Activated naive CD8-positive, alpha-beta T cell treated with anti-CD3 and anti-CD28 coated beads, Interleukin-2, amount 50 U/mL, for 24 hours (primary cell): ENCODE measurements at regions not wholly inside any gene's neighbourhood (a gene's known extent, or its start where the extent isn't known, plus 50 kb on each side); places are given as distances from the start of the nearest gene placed in this dataset.
"Not testable (repeated sequence)": the region's sequence is repeated elsewhere in the genome, so short reads cannot be mapped to it uniquely, and the experiment has no call there.

ENCODE experiments used
- ATAC-seq: fragments of 150-1000 bp; cut with Tn5 transposase; one replicate; pipeline ENCODE4 v1.10.0; 2021
- DNase-seq: peaks from one replicate; pipeline ENCODE4 v3.0.0; 2021
- H3K27ac Mint-ChIP-seq: one replicate; pipeline ENCODE4 v1.8.0; 2021; ENCODE audit warnings: mild to moderate bottlenecking, mixed read lengths
- H3K27me3 Mint-ChIP-seq: one replicate; pipeline ENCODE4 v1.8.0; 2021; ENCODE audit warnings: mixed read lengths
- H3K36me3 Mint-ChIP-seq: one replicate; pipeline ENCODE4 v1.8.0; 2021; ENCODE audit warnings: low read depth, mixed read lengths
- H3K4me1 Mint-ChIP-seq: one replicate; pipeline ENCODE4 v1.8.0; 2021; ENCODE audit warnings: mixed read lengths
- H3K4me3 Mint-ChIP-seq: one replicate; pipeline ENCODE4 v1.8.0; 2021; ENCODE audit warnings: mild to moderate bottlenecking, moderate library complexity, mixed read lengths
- H3K9me3 Mint-ChIP-seq: one replicate; pipeline ENCODE4 v1.8.0; 2021; ENCODE audit warnings: mixed read lengths

- ATAC-seq = no peak
- Mint-ChIP-seq H3K9me3 (peaks cover 20% of the 10 kb centered on the region), H3K36me3 (no peaks in the 10 kb centered on the region), H3K4me3 (no peak overlapping the region), H3K27ac (no peak overlapping the region), H3K27me3 (no peaks in the 10 kb centered on the region), H3K4me1 (no peaks in the 10 kb centered on the region)
- DNase-seq = no peak
These were observed 1735.9 kb upstream of the SEL1L start for GRCh38 chr14:83269583-83269982.

- no peak for DNase-seq
- no peaks in the 10 kb centered on the region for H3K4me1 Mint-ChIP-seq
- H3K27ac Mint-ChIP-seq = no peak overlapping the region
- H3K9me3 Mint-ChIP-seq = peaks cover 20% of the 10 kb centered on the region
- no peak overlapping the region for H3K4me3 Mint-ChIP-seq
- H3K27me3 Mint-ChIP-seq = no peaks in the 10 kb centered on the region
- ATAC-seq = no peak
- no peaks in the 10 kb centered on the region for H3K36me3 Mint-ChIP-seq
These were observed 1738.0 kb upstream of the SEL1L start for GRCh38 chr14:83271663-83272062.

- Mint-ChIP-seq H3K27ac (no peak overlapping the region), H3K4me1 (no peaks in the 10 kb centered on the region), H3K27me3 (no peaks in the 10 kb centered on the region), H3K4me3 (no peak overlapping the region), H3K9me3 (peaks cover 19% of the 10 kb centered on the region), H3K36me3 (no peaks in the 10 kb centered on the region)
- DNase-seq (no peak), ATAC-seq (no peak)
These were observed 1747.1 kb upstream of the SEL1L start for GRCh38 chr14:83280719-83281118.

GRCh38 chr14:83282706-83283105 is 1749.1 kb upstream of the SEL1L start:
- H3K4me1 Mint-ChIP-seq = no peaks in the 10 kb centered on the region
- no peak for DNase-seq
- H3K36me3 Mint-ChIP-seq = no peaks in the 10 kb centered on the region
- no peaks in the 10 kb centered on the region for H3K27me3 Mint-ChIP-seq
- H3K27ac Mint-ChIP-seq = no peak overlapping the region
- ATAC-seq = no peak
- no peak overlapping the region for H3K4me3 Mint-ChIP-seq
- peaks cover 13% of the 10 kb centered on the region for H3K9me3 Mint-ChIP-seq

- Mint-ChIP-seq H3K9me3 (peaks cover 16% of the 10 kb centered on the region), H3K4me3 (no peak overlapping the region), H3K4me1 (no peaks in the 10 kb centered on the region), H3K36me3 (no peaks in the 10 kb centered on the region), H3K27me3 (no peaks in the 10 kb centered on the region), H3K27ac (no peak overlapping the region)
- no peak for ATAC-seq
- no peak for DNase-seq
These were observed 1753.6 kb upstream of the SEL1L start for GRCh38 chr14:83287300-83287699.

GRCh38 chr14:83289390-83289789 is 1755.7 kb upstream of the SEL1L start:
- no peak for ATAC-seq
- H3K9me3 Mint-ChIP-seq = peaks cover 23% of the 10 kb centered on the region

GRCh38 chr14:83289896-83290295 is 1756.2 kb upstream of the SEL1L start:
- Mint-ChIP-seq H3K27ac (no peak overlapping the region), H3K9me3 (peaks cover 26% of the 10 kb centered on the region), H3K4me3 (no peak overlapping the region), H3K4me1 (no peaks in the 10 kb centered on the region), H3K27me3 (no peaks in the 10 kb centered on the region), H3K36me3 (no peaks in the 10 kb centered on the region)
- DNase-seq (no peak), ATAC-seq (no peak)

More at GRCh38 chr14:83289390-83289789, 1755.7 kb upstream of the SEL1L start:
- Mint-ChIP-seq H3K4me1 (no peaks in the 10 kb centered on the region), H3K36me3 (no peaks in the 10 kb centered on the region), H3K4me3 (no peak overlapping the region), H3K27me3 (no peaks in the 10 kb centered on the region), H3K27ac (no peak overlapping the region)
- DNase-seq = no peak

GRCh38 chr14:83290447-83290846 is 1756.8 kb upstream of the SEL1L start:
- no peak for ATAC-seq
- H3K27ac Mint-ChIP-seq = no peak overlapping the region
- no peaks in the 10 kb centered on the region for H3K4me1 Mint-ChIP-seq
- H3K9me3 Mint-ChIP-seq = peaks cover 26% of the 10 kb centered on the region
- no peak for DNase-seq
- no peaks in the 10 kb centered on the region for H3K27me3 Mint-ChIP-seq
- no peak overlapping the region for H3K4me3 Mint-ChIP-seq
- H3K36me3 Mint-ChIP-seq = no peaks in the 10 kb centered on the region

GRCh38 chr14:83291714-83292113 is 1758.1 kb upstream of the SEL1L start:
- DNase-seq (no peak), ATAC-seq (no peak)
- no peak overlapping the region for H3K4me3 Mint-ChIP-seq
- no peaks in the 10 kb centered on the region for H3K36me3 Mint-ChIP-seq
- H3K4me1 Mint-ChIP-seq = no peaks in the 10 kb centered on the region
- no peak overlapping the region for H3K27ac Mint-ChIP-seq
- peaks cover 22% of the 10 kb centered on the region for H3K9me3 Mint-ChIP-seq
- no peaks in the 10 kb centered on the region for H3K27me3 Mint-ChIP-seq

GRCh38 chr14:83294941-83295340 is 1761.3 kb upstream of the SEL1L start:
- Mint-ChIP-seq H3K27me3 (no peaks in the 10 kb centered on the region), H3K9me3 (peaks cover 10% of the 10 kb centered on the region), H3K36me3 (no peaks in the 10 kb centered on the region), H3K27ac (no peak overlapping the region), H3K4me3 (no peak overlapping the region), H3K4me1 (no peaks in the 10 kb centered on the region)
- no peak for ATAC-seq
- no peak for DNase-seq

- ATAC-seq (no peak), DNase-seq (no peak)
- Mint-ChIP-seq H3K9me3 (peaks cover 10% of the 10 kb centered on the region), H3K27me3 (no peaks in the 10 kb centered on the region), H3K36me3 (no peaks in the 10 kb centered on the region), H3K4me1 (no peaks in the 10 kb centered on the region), H3K27ac (no peak overlapping the region), H3K4me3 (no peak overlapping the region)
These were observed 1763.7 kb upstream of the SEL1L start for GRCh38 chr14:83297361-83297760.

GRCh38 chr14:83298016-83298415 is 1764.4 kb upstream of the SEL1L start:
- peaks cover 10% of the 10 kb centered on the region for H3K9me3 Mint-ChIP-seq
- ATAC-seq, DNase-seq, H3K4me3 Mint-ChIP-seq, H3K36me3 Mint-ChIP-seq, H3K27me3 Mint-ChIP-seq, H3K4me1 Mint-ChIP-seq, H3K27ac Mint-ChIP-seq: not testable (repeated sequence)

- DNase-seq = no peak
- Mint-ChIP-seq H3K27ac (no peak overlapping the region), H3K27me3 (no peaks in the 10 kb centered on the region), H3K36me3 (no peaks in the 10 kb centered on the region), H3K4me1 (no peaks in the 10 kb centered on the region), H3K4me3 (no peak overlapping the region), H3K9me3 (no peaks in the 10 kb centered on the region)
- no peak for ATAC-seq
These were observed 1766.9 kb upstream of the SEL1L start for GRCh38 chr14:83300476-83301064.

- H3K27me3 Mint-ChIP-seq = no peaks in the 10 kb centered on the region
- no peaks in the 10 kb centered on the region for H3K4me1 Mint-ChIP-seq
- ATAC-seq = no peak
- no peak for DNase-seq
- H3K4me3 Mint-ChIP-seq = no peak overlapping the region
- no peak overlapping the region for H3K27ac Mint-ChIP-seq
- no peaks in the 10 kb centered on the region for H3K36me3 Mint-ChIP-seq
- H3K9me3 Mint-ChIP-seq = no peaks in the 10 kb centered on the region
These were observed 1768.1 kb upstream of the SEL1L start for GRCh38 chr14:83301791-83302190.

GRCh38 chr14:83309211-83309610 is 1775.6 kb upstream of the SEL1L start:
- Mint-ChIP-seq H3K27ac (no peak overlapping the region), H3K9me3 (peaks cover 3% of the 10 kb centered on the region), H3K4me3 (no peak overlapping the region), H3K36me3 (no peaks in the 10 kb centered on the region), H3K27me3 (no peaks in the 10 kb centered on the region), H3K4me1 (no peaks in the 10 kb centered on the region)
- ATAC-seq (no peak), DNase-seq (no peak)

- Mint-ChIP-seq H3K27ac (no peak overlapping the region), H3K4me1 (no peaks in the 10 kb centered on the region), H3K4me3 (no peak overlapping the region), H3K36me3 (no peaks in the 10 kb centered on the region), H3K27me3 (no peaks in the 10 kb centered on the region), H3K9me3 (peaks cover 3% of the 10 kb centered on the region)
- ATAC-seq = no peak
- DNase-seq = no peak
These were observed 1776.2 kb upstream of the SEL1L start for GRCh38 chr14:83309833-83310232.
